HG03280 (cell line): ENCODE measurements at regions not wholly inside any gene's neighbourhood (a gene's known extent, or its start where the extent isn't known, plus 50 kb on each side); places are given as distances from the start of the nearest gene placed in this dataset.
"Not testable (repeated sequence)": the region's sequence is repeated elsewhere in the genome, so short reads cannot be mapped to it uniquely, and the experiment has no call there.

Experiments used
- ATAC-seq: cut with Tn5 transposase; IDR thresholded peaks from one replicate; pipeline ENCODE4 v1.9.1; 2021; ENCODE audit warnings: mild to moderate bottlenecking, moderate library complexity; ENCODE audit not compliant: unreplicated experiment

DNA sequence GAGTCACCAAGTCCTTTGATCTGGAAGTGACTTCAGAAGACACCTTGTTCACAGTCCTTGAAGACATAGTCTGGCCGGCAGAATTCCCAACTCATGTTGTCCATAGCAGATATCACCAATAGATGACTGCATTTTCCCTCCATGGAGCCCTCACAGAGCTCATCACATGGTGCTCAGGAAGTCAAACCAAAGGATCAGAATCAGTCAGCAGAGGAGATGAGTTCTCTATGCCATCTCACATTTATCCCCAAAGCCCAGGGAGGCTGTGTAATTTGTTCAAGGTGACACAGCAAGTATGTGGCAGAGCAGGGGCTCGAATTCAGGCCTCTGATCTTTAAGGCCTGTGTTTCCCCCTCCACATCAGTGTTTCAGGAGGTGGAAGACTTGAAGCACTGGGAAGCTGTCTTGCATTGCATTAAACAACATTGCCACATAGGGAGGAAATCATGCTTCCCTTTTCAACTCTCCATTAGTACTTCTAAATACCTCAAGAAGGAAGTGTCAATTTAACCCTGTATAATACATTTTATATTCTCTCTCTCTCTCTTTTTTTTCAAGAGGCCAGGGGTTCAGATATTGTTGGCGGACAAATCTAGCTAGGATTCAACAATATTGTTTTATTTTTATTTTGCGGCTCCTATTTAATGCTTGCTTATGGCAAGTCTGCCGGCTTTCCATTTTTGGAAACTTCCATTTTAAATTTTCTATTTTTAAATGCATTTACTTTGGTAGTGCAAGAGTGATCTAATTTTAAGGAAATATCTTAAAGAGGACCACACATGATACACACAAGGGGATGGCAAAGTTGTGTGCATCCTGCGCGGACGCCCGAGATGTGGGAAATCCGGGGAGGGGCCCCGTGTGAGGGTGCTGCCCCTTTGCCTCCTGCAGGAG, 61.9 kb downstream of the NPIPB5 start:
- ATAC-seq, result not testable (repeated sequence)

DNA sequence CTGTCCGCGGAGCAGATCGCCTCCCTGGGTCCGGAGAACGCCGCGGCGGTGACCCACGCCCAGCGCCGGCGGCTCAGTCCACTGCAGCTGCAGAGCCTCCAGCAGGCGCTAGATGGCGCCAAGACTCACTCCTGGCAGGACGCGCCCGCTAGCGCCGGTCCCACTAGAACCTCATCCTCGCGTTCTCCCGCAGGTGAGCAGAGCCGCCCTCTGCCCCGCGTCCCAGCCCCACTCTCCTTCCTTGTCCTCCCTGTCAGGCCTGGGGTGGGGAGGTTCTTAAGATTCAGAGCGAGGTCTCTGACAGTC, 62.5 kb downstream of the NPIPB5 start:
- peak; percentile 81 for ATAC-seq

GRCh38 chr16:22576506-22576905, 65.8 kb downstream of the NPIPB5 start:
- ATAC-seq, result not testable (repeated sequence)

DNA sequence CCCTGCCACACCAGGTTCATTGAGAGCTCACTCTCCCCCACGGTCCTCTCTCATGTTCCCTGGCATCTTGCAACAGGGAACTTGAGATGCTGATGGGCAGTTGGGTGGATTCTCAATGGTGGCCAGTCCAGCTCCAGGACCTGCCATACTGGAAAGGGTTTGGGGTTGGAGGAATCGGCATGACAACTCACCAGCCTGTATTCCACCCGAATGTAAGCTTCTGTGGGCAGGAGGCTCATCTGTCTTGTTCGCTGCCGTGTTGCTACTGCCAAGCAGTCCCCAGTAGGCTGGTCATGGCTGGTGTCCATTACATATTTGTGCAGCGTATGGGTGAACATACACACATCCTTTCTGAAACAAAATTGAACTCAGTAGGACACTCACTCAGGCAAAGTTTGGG, 72.5 kb downstream of the NPIPB5 start:
- not testable (repeated sequence) for ATAC-seq

- ATAC-seq, result not testable (repeated sequence)
Observed at GRCh38 chr16:22584459-22584858, 73.8 kb downstream of the NPIPB5 start.

- not testable (repeated sequence) for ATAC-seq
Observed at GRCh38 chr16:22584941-22585340, 74.2 kb downstream of the NPIPB5 start.

GRCh38 chr16:22585431-22585830, 74.7 kb downstream of the NPIPB5 start:
- ATAC-seq, result not testable (repeated sequence)

DNA sequence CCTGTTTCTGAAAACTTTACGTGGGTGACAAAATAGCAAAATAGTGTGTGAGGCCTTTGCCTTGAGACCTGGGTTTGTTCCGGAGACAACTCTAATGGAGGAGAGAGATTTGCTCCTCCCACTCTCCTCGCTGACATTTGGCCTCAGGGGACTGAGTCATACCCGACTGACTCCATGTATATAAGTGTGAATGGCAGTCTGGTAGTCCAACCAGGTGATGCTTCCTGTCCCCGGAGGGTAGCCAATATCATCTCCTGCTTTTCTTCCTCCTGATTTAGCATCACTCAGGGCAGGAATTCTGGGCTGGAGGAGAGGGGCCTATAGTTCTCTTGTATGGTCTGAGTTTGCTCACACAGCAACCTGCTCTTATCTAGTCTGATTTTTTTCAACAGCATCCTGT, 76.0 kb downstream of the NPIPB5 start:
- ATAC-seq, result not testable (repeated sequence)

DNA sequence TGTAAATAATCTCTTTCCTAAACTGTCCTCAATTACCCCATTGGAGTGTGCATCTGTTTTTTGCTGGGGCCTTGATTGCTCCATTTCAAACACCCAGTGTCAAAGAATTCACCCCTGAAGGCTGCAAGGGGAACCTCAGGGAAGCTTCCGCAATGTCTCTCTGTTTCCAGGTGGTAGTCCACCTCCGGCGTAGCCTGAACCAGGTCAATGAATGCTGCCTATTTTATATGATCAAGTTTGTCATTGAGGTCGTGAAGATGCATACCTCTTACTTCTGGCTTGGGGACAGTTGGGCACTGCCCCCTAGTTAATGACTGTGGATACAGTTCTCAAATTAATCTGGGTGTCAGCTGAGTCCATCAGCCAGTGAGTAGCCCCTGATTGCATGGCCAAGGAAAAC, 79.1 kb downstream of the NPIPB5 start:
- ATAC-seq, result not testable (repeated sequence)

DNA sequence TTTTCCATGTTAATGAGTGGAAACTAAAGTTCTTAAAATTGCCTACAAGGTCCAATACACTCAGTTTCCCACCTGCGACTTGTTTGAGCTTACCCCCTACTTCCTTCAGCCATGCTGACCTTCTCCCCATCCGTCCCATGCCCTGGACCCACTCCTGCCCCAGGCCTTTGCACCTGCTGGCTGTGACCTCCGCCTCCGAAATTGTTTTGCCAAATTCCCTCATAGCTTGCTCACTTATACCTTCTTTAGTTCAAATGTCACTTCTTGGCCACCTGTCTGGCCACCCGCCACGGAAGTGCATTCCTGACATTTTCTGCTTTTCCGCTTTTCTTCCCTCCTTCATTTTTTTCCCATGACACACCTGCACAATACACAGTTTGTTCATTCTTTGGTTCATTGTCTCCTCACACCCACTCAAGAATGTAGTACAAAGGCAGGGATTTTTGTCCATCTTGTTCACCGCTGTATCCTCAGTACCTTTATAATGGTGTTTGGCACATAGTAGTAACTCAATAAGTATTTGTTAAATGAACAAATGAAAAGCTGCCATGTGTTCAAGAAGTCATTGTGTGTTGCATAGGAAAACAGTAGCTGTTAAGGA, 85.9 kb downstream of the NPIPB5 start:
- not testable (repeated sequence) for ATAC-seq

DNA sequence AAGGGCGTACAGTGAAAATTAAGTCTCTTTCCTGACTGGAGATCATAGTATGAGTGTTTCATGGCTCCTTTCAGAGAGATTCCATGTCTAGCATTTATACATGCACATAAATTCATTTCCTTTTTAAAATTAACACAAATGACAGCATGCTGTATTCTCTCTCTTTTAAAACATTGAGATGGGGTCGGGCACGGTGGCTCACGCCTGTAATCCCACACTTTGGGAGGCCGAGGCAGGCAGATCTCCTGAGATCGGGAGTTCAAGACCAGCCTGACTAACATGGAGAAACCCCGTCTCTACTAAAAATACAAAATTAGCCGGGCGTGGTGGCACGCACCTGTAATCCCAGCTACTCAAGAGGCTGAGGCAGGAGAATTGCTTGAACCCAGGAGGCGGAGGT, 93.1 kb downstream of the NPIPB5 start:
- not testable (repeated sequence) for ATAC-seq

DNA sequence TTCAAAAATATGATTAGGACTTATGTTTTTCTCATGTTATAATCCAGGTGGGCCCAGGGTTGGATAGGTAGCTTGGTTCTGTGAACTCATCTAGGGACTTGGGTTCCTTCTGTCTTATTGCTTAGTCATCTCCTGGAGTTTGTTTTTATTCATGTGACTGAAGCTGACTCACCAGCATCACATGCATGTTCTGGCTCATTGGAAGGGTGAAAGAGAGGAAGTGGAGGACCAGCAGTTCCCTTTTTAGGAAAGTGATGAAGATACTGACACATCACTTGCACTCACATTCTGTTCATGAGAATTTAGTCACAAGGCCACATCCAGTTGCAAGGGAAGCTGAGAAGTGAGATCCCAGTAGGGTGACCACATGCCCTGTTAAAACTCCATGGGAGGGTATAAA, 95.9 kb downstream of the NPIPB5 start:
- ATAC-seq, result not testable (repeated sequence)

GRCh38 chr16:22609798-22610197, 99.1 kb downstream of the NPIPB5 start:
- not testable (repeated sequence) for ATAC-seq

DNA sequence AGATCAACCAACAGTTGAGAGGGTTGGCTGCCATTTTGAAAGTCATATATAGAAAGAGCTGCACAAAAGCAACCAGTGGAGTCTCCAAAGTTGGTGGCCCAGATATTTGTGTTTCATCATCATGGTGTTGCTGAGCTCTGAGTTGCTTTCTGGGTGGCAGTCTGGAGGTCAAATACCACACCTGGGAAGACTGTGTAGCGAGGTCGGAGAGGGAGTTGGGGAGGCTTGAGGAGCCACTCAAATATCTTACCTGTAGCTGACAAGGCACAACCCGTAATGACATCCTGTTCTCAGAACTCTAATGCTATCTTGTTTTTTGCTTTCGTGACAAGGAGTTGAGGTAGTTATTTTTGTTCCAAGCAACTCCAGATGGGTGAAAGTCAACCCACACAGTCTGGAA, 100.4 kb downstream of the NPIPB5 start:
- ATAC-seq, result not testable (repeated sequence)

GRCh38 chr16:22614271-22614947, 103.7 kb downstream of the NPIPB5 start:
- ATAC-seq, result no peak

DNA sequence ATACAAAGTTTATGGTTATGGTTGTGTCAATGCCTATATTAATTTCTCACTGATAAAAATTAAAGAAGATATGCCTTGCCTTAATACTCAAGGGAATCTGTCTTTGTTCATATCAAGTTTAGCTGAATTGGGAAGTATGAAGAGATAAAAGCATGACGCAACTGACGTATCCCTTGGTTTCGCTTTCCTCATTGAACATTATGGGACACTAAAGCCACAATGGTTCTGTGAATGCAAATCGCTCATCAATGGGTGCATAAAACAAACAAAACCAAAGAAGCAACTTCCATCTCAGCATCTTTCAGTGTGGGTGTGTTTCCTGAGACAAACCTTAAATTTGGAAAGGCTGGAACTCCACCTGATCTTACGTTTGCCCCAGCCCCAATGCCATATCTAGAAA, 108.2 kb downstream of the NPIPB5 start:
- ATAC-seq, result no peak

DNA sequence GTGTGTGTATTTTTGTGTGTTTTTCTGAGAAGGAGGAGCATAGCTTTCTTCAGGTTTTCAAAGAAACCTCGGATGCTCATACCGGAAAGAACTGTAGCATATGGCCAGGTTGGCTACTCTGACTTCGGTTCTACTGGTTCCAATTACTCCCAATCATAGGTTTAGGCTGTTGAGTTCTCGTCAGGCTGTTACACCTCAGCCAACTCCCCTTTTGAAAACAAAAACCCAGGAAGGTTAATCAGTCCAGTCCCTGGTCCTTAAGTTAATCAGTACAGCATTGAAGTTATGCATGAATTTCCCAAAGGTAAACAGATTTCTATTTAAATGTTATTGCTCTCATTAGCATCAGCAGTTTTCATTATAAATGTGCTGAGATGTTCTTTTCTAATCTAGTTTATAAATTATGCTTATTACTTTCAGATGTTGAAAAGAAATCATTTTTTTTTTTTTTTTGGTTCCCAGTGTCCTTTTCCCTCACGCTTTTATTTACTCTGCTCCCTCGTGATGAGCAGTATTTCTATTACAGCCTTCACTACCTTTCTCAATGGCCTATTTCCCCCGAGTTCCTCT, 111.0 kb downstream of the NPIPB5 start:
- ATAC-seq, result no peak

- no peak for ATAC-seq
Observed at GRCh38 chr16:22622703-22623102, 112.0 kb downstream of the NPIPB5 start.

DNA sequence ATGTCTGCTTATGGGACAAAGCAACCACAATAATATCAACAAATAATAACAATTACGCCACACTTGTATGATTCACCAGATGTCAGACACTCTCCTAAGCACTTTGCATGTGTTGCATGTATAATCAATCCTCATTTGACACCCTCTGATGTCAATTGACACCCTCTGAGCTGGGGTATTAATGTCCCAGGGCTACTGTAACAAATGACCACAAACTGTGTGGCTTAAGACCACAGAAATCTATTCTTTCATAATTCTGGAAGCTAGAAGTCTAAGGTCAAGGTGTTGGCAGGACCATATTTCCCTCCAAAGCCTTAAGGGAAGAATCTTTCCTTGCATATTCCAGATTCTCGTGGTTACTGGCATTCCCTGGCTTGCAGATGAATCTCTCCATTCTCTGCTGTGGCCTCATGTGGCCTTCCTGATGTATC, 112.7 kb downstream of the NPIPB5 start:
- ATAC-seq, result no peak

DNA sequence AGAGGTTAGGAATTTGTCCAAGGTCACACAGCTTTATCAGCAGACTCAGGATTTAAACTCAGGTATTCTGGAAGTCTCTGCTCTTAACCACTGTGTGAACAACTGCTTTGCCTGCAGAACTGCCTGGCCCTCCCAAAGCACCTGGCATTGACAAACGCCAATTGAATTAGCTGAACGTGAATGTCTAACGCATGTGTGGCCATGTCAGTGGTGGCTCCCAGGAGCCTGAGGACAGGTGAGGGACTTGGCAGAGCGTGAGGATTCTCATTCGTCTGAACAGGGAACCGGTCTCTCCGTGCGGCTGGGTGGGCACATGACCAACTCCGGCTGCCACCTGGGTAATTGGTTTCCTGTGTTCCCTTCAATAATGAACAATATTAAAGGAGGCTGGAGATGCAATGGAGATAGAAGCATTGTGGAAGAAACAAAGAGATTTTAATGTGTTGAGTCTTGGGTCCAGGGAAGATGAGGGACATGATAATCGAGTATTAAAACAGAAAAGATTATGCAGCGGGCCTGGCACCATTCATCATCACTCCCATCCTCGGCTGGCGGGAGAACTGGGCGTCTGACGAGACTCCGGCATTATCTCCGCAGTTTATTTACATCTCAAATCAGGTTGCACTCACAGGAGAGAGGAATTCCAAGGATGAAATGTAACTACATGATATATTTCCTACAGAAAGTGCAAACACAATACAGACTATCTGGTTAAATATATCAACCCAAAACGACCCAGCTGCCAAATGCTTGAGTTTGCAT, 113.5 kb downstream of the NPIPB5 start:
- no peak for ATAC-seq
